Esophagus muscularis mucosa (tissue), 3 donors: ENCODE measurements at regions not wholly inside any gene's neighbourhood (a gene's known extent, or its start where the extent isn't known, plus 50 kb on each side); places are given as distances from the start of the nearest gene placed in this dataset.

Experiments used
- POLR2A ChIP-seq: fragments of 450-650 bp; IDR thresholded peaks from one replicate; pipeline ENCODE4 v1.6.1; 2017; ENCODE audit warnings: antibody characterized with exemption, moderate library complexity, mild to moderate bottlenecking, low read depth
- POLR2AphosphoS5 ChIP-seq, 2 donors: sonication (generic); formaldehyde crosslinking; IDR thresholded peaks; one replicate each; pipeline ENCODE4 v1.6.1; 2017; ENCODE audit warnings: antibody characterized with exemption in 2 of 2
- TF ChIP-seq, protein P1 (sequence below), 3 experiments: fragments of 200-600 bp in 2 of 3; fragments of 450-650 bp in 1 of 3; sonication (generic) in 2 of 3; IDR thresholded peaks; one replicate each; pipeline ENCODE4 v1.5.1; 2017 to 2019; ENCODE audit warnings: antibody characterized with exemption in 3 of 3, mild to moderate bottlenecking in 2 of 3, moderate library complexity in 1 of 3

DNA sequence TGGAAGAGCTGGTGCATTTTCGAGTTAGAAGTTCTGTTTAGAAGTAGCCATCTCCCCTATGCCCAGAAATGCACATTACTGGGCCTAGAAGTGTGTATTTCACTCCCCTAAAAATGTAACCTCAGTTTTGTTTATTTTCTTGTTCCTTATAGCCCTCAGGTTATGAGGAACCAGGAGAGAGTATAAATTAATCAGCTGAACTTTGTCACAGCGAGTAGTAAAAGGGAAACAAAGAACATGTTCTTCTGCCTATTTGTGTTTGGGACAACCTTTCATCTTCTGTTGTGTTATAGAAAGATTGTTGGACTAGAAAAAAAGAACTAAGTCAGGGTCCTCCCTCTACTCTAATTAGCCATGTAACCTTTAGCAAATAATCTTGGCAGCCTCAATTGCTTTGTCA, 160.5 kb upstream of the PDE4B start:
- no peak for TF ChIP-seq POLR2A
- TF ChIP-seq, protein P1, sequence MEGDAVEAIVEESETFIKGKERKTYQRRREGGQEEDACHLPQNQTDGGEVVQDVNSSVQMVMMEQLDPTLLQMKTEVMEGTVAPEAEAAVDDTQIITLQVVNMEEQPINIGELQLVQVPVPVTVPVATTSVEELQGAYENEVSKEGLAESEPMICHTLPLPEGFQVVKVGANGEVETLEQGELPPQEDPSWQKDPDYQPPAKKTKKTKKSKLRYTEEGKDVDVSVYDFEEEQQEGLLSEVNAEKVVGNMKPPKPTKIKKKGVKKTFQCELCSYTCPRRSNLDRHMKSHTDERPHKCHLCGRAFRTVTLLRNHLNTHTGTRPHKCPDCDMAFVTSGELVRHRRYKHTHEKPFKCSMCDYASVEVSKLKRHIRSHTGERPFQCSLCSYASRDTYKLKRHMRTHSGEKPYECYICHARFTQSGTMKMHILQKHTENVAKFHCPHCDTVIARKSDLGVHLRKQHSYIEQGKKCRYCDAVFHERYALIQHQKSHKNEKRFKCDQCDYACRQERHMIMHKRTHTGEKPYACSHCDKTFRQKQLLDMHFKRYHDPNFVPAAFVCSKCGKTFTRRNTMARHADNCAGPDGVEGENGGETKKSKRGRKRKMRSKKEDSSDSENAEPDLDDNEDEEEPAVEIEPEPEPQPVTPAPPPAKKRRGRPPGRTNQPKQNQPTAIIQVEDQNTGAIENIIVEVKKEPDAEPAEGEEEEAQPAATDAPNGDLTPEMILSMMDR (IDR thresholded peaks at IDR 0.05): no peak
- TF ChIP-seq POLR2AphosphoS5 (IDR thresholded peaks at IDR 0.05): no peak
